Caco-2 (cell line): ENCODE measurements at regions not wholly inside any gene's neighbourhood (a gene's known extent, or its start where the extent isn't known, plus 50 kb on each side); places are given as distances from the start of the nearest gene placed in this dataset.

Source experiments
- BruUV-seq: library from RNA; stranded (reverse); fragments of 400-500 nt; replicated peaks from 2 replicates; lab custom pipeline; 2021; lab: Mats Ljungman, UMichigan
- CTCF ChIA-PET: fragments of 300-600 bp; sonication (Branson Sonifier 250); formaldehyde crosslinking; loops from one replicate; lab custom pipeline; 2022; ENCODE audit warnings: antibody characterized with exemption; lab: Charles Lee
- POLR2A ChIA-PET: fragments of 300-600 bp; sonication (Branson Sonifier 250); formaldehyde crosslinking; loops from one replicate; lab custom pipeline; 2022; ENCODE audit warnings: antibody characterized with exemption; lab: Charles Lee
- DNase-seq, 2 experiments: peaks; one replicate each; pipeline versions ENCODE4 v3.0.0 to v3.0.0-alpha.2; 2020 to 2022
- H3K27me3 ChIP-seq: replicated peaks from 2 replicates; pipeline ENCODE4 v1.6.0; 2011; ENCODE audit warnings: low read length; ENCODE audit not compliant: control insufficient read depth, insufficient read depth
- H3K36me3 ChIP-seq: 2 replicates; pipeline ENCODE4 v1.5.1; 2011; ENCODE audit warnings: low read length; ENCODE audit not compliant: control insufficient read depth, insufficient read depth
- H3K4me1 ChIP-seq: fragments of 250-450 bp; sonication (Bioruptor Pico); 2 replicates; pipeline ENCODE4 v1.5.1; 2020; ENCODE audit warnings: mild to moderate bottlenecking
- H3K4me3 ChIP-seq: 2 replicates; pipeline ENCODE4 v1.5.1; 2011; ENCODE audit warnings: low read depth, mild to moderate bottlenecking, control low read depth, low read length
- H3K9me3 ChIP-seq: fragments of 250-450 bp; sonication (Bioruptor Pico); 2 replicates; pipeline ENCODE4 v1.5.1; 2020; ENCODE audit warnings: mild to moderate bottlenecking, moderate library complexity
- H3K27ac Mint-ChIP-seq: one replicate; pipeline ENCODE4 v1.8.0; 2022; ENCODE audit warnings: mixed read lengths; ENCODE audit not compliant: unreplicated experiment
- H3K27me3 Mint-ChIP-seq: one replicate; pipeline ENCODE4 v1.8.0; 2022; ENCODE audit warnings: mixed read lengths; ENCODE audit not compliant: insufficient read depth, unreplicated experiment
- H3K36me3 Mint-ChIP-seq: one replicate; pipeline ENCODE4 v1.8.0; 2022; ENCODE audit warnings: mild to moderate bottlenecking, mixed read lengths; ENCODE audit not compliant: insufficient read depth, unreplicated experiment
- H3K4me1 Mint-ChIP-seq: one replicate; pipeline ENCODE4 v1.8.0; 2022; ENCODE audit warnings: low read depth, mixed read lengths; ENCODE audit not compliant: unreplicated experiment
- H3K4me3 Mint-ChIP-seq: one replicate; pipeline ENCODE4 v1.8.0; 2022; ENCODE audit warnings: mild to moderate bottlenecking, moderate library complexity, mixed read lengths; ENCODE audit not compliant: unreplicated experiment
- H3K9me3 Mint-ChIP-seq: one replicate; pipeline ENCODE4 v1.8.0; 2022; ENCODE audit warnings: mixed read lengths; ENCODE audit not compliant: unreplicated experiment
- CTCF ChIP-seq, 2 experiments: fragments of 200-600 bp in 1 of 2; IDR thresholded peaks; 1 replicate in 1 of 2; 2 replicates in 1 of 2; pipeline versions ENCODE4 v1.5.1 to v1.8.0; 2011 to 2022; ENCODE audit warnings: antibody characterized with exemption in 1 of 2, control low read depth in 1 of 2, inconsistent platforms in 1 of 2, low read depth in 1 of 2, low read length in 1 of 2, mild to moderate bottlenecking in 1 of 2, moderate library complexity in 1 of 2; ENCODE audit not compliant: insufficient read depth in 1 of 2, severe bottlenecking in 1 of 2, unreplicated experiment in 1 of 2
- intact Hi-C: fragments of 100-400 bp; cut with micrococcal nuclease; formaldehyde crosslinking; loops from one replicate; pipeline ENCODE4 v1.10.0; 2022; ENCODE audit not compliant: unreplicated experiment

GRCh38 chr7:145989469-145989868 is 127.1 kb upstream of the CNTNAP2 start:
- CTCF ChIA-PET: no interaction called here

GRCh38 chr7:145986248-145986874 is 130.2 kb upstream of the CNTNAP2 start:
- Mint-ChIP-seq H3K4me3 (no peak overlapping the region), H3K4me1 (peaks cover 4% of the 10 kb centered on the region), H3K36me3 (no peaks in the 10 kb centered on the region), H3K27me3 (no peaks in the 10 kb centered on the region), H3K27ac (no peak overlapping the region), H3K9me3 (no peaks in the 10 kb centered on the region)
- Histone ChIP-seq H3K9me3 (no peaks in the 10 kb centered on the region), H3K4me3 (no peak overlapping the region), H3K27me3 (no peaks in the 10 kb centered on the region), H3K36me3 (no peaks in the 10 kb centered on the region), H3K4me1 (peaks cover 6% of the 10 kb centered on the region; the same call in 1 of the 2 replicates)
- CTCF ChIA-PET: no interaction called here
- TF ChIP-seq CTCF (IDR thresholded peaks at IDR 0.05; ENCODE audit: insufficient read depth in 1 of 2, low read depth in 1 of 2, low read length in 1 of 2, severe bottlenecking in 1 of 2, unreplicated experiment in 1 of 2): no peak
- no TSS peak for BruUV-seq
- DNase-seq: no peak
- intact Hi-C loops: no loop called here
- POLR2A ChIA-PET: no interaction called here

More at GRCh38 chr7:145989469-145989868, 127.1 kb upstream of the CNTNAP2 start:
- H3K9me3 ChIP-seq: no peaks in the 10 kb centered on the region
- Mint-ChIP-seq H3K9me3 (no peaks in the 10 kb centered on the region), H3K27ac (no peak overlapping the region), H3K4me3 (no peak overlapping the region), H3K36me3 (no peaks in the 10 kb centered on the region), H3K4me1 (peaks cover 4% of the 10 kb centered on the region), H3K27me3 (no peaks in the 10 kb centered on the region)
- POLR2A ChIA-PET: no interaction called here
- H3K36me3 ChIP-seq: no peaks in the 10 kb centered on the region
- BruUV-seq: no TSS peak
- intact Hi-C loops: no loop called here
- no peak for TF ChIP-seq CTCF (IDR thresholded peaks at IDR 0.05; ENCODE audit: insufficient read depth in 1 of 2, low read depth in 1 of 2, low read length in 1 of 2, severe bottlenecking in 1 of 2, unreplicated experiment in 1 of 2)
- peaks cover 6% of the 10 kb centered on the region; the same call in 1 of the 2 replicates for H3K4me1 ChIP-seq
- DNase-seq: no peak
- no peak overlapping the region for H3K4me3 ChIP-seq
- H3K27me3 ChIP-seq: no peaks in the 10 kb centered on the region

GRCh38 chr7:145978769-145979168 is 137.8 kb upstream of the CNTNAP2 start:
- POLR2A ChIA-PET: no interaction called here
- Histone ChIP-seq H3K4me1 (no peaks in the 10 kb centered on the region), H3K27me3 (no peaks in the 10 kb centered on the region), H3K4me3 (no peak overlapping the region), H3K36me3 (no peaks in the 10 kb centered on the region), H3K9me3 (no peaks in the 10 kb centered on the region)
- Mint-ChIP-seq H3K27ac (no peak overlapping the region), H3K27me3 (no peaks in the 10 kb centered on the region), H3K4me3 (no peak overlapping the region), H3K36me3 (no peaks in the 10 kb centered on the region), H3K4me1 (no peaks in the 10 kb centered on the region), H3K9me3 (no peaks in the 10 kb centered on the region)
- intact Hi-C loops: no loop called here
- TF ChIP-seq CTCF (IDR thresholded peaks at IDR 0.05; ENCODE audit: insufficient read depth in 1 of 2, low read depth in 1 of 2, low read length in 1 of 2, severe bottlenecking in 1 of 2, unreplicated experiment in 1 of 2): no peak
- CTCF ChIA-PET: no interaction called here
- DNase-seq: no peak
- no TSS peak for BruUV-seq
